ENCODE measurements at regions not wholly inside any gene's neighbourhood (a gene's known extent, or its start where the extent isn't known, plus 50 kb on each side); places are given as distances from the start of the nearest gene placed in this dataset.

- DNase-seq, result no peak
These were observed 102.0 kb upstream of the TENT5A start for GRCh38 chr6:81854474-81854873.

- no peak for DNase-seq
These were observed 101.5 kb upstream of the TENT5A start for GRCh38 chr6:81853975-81854374.

GRCh38 chr6:81849248-81849647 lies 96.8 kb upstream of the TENT5A start:
- no peak for DNase-seq

- no peak for DNase-seq
These were observed 95.4 kb upstream of the TENT5A start for GRCh38 chr6:81847866-81848265.

GRCh38 chr6:81844686-81845085 lies 92.2 kb upstream of the TENT5A start:
- DNase-seq, result no peak

GRCh38 chr6:81843302-81843701 lies 90.8 kb upstream of the TENT5A start:
- no peak for DNase-seq

- no peak for DNase-seq
These were observed 89.8 kb upstream of the TENT5A start for GRCh38 chr6:81842254-81842653.

GRCh38 chr6:81838724-81839426 lies 86.4 kb upstream of the TENT5A start:
- DNase-seq, result no peak

GRCh38 chr6:81838031-81838430 lies 85.5 kb upstream of the TENT5A start:
- no peak for DNase-seq

GRCh38 chr6:81834141-81834681 lies 81.7 kb upstream of the TENT5A start:
- no peak for DNase-seq

GRCh38 chr6:81832304-81832703 lies 79.8 kb upstream of the TENT5A start:
- no peak for DNase-seq

- DNase-seq, result no peak
These were observed 78.8 kb upstream of the TENT5A start for GRCh38 chr6:81831274-81831673.

GRCh38 chr6:81826784-81827183 lies 74.3 kb upstream of the TENT5A start:
- DNase-seq, result no peak

GRCh38 chr6:81822568-81822967 lies 70.1 kb upstream of the TENT5A start:
- DNase-seq, result no peak

GRCh38 chr6:81821449-81821848 lies 69.0 kb upstream of the TENT5A start:
- no peak for DNase-seq

GRCh38 chr6:81820980-81821379 lies 68.5 kb upstream of the TENT5A start:
- no peak for DNase-seq

GRCh38 chr6:81820422-81820821 lies 67.9 kb upstream of the TENT5A start:
- no peak for DNase-seq

- DNase-seq, result no peak
These were observed 67.3 kb upstream of the TENT5A start for GRCh38 chr6:81819767-81820166.

GRCh38 chr6:81818901-81819361 lies 66.5 kb upstream of the TENT5A start:
- no peak for DNase-seq

- no peak for DNase-seq
These were observed 63.9 kb upstream of the TENT5A start for GRCh38 chr6:81816380-81816779.

- DNase-seq, result no peak
These were observed 62.0 kb upstream of the TENT5A start for GRCh38 chr6:81814370-81815076.

- DNase-seq, result no peak
These were observed 60.8 kb upstream of the TENT5A start for GRCh38 chr6:81813305-81813704.

- no peak for DNase-seq
These were observed 59.9 kb upstream of the TENT5A start for GRCh38 chr6:81812401-81812800.

- DNase-seq, result no peak
These were observed 56.5 kb upstream of the TENT5A start for GRCh38 chr6:81808851-81809570.
